Fibroblast of lung (primary cell): ENCODE measurements at regions not wholly inside any gene's neighbourhood (a gene's known extent, or its start where the extent isn't known, plus 50 kb on each side); places are given as distances from the start of the nearest gene placed in this dataset.

ENCODE experiments used
- CTCF ChIP-seq, 2 donors: IDR thresholded peaks in 1 of 2; conservative IDR thresholded peaks in 1 of 2; 1 replicate in 1 of 2; 2 replicates in 1 of 2; pipeline ENCODE4 v1.5.1; 2011 to 2012; ENCODE audit warnings: low read length in 2 of 2, control low read depth in 1 of 2, inconsistent platforms in 1 of 2, low read depth in 1 of 2, mild to moderate bottlenecking in 1 of 2
- EZH2 ChIP-seq: IDR thresholded peaks from 2 replicates; pipeline ENCODE4 v1.5.1; 2012; ENCODE audit warnings: low read length, control low read depth, mild to moderate bottlenecking; ENCODE audit errors: missing control alignments

GRCh38 chr5:166045961-166046360 lies 2245.5 kb upstream of the WWC1 start:
- no peak for TF ChIP-seq CTCF (conservative IDR thresholded peaks at IDR 0.05 in 1 of 2, IDR thresholded peaks at IDR 0.05 in 1 of 2; ENCODE audit: low read depth in 1 of 2, low read length in 2 of 2)
- TF ChIP-seq EZH2: no peak
